GM23338 (cell line): ENCODE measurements at regions not wholly inside any gene's neighbourhood (a gene's known extent, or its start where the extent isn't known, plus 50 kb on each side); places are given as distances from the start of the nearest gene placed in this dataset.

Experiments used
- ATAC-seq: fragments of 200-7000 bp; cut with Tn5 transposase; 3 replicates; pipeline ENCODE4 v1.9.1; 2020
- DNase-seq: peaks from one replicate; pipeline ENCODE4 v3.0.0-alpha.2; 2015; ENCODE audit warnings: low spot score
- H2AFZ ChIP-seq: fragments of 200-600 bp; sonication (generic); 2 replicates; pipeline ENCODE4 v1.8.0; 2016; ENCODE audit warnings: antibody characterized with exemption, mild to moderate bottlenecking, moderate library complexity
- H3F3A ChIP-seq: fragments of 200-600 bp; sonication (generic); replicated peaks from 2 replicates; pipeline ENCODE4 v1.8.0; 2017; ENCODE audit warnings: antibody characterized with exemption, mixed run types, low read depth
- H3K27ac ChIP-seq: fragments of 200-600 bp; sonication (generic); 2 replicates; pipeline ENCODE4 v1.6.1; 2016; ENCODE audit warnings: low read depth
- H3K27me3 ChIP-seq: fragments of 200-600 bp; sonication (generic); 2 replicates; pipeline ENCODE4 v1.8.0; 2016; ENCODE audit warnings: mild to moderate bottlenecking, mixed run types, moderate library complexity; ENCODE audit not compliant: insufficient read depth
- H3K36me3 ChIP-seq: fragments of 200-600 bp; sonication (generic); 2 replicates; pipeline ENCODE4 v1.8.0; 2016; ENCODE audit warnings: mild to moderate bottlenecking; ENCODE audit not compliant: insufficient read depth
- H3K4me1 ChIP-seq: fragments of 200-600 bp; sonication (generic); 2 replicates; pipeline ENCODE4 v1.8.0; 2016; ENCODE audit warnings: mild to moderate bottlenecking, moderate library complexity; ENCODE audit not compliant: insufficient read depth
- H3K4me2 ChIP-seq: fragments of 200-600 bp; sonication (generic); 2 replicates; pipeline ENCODE4 v1.7.1; 2017; ENCODE audit warnings: mixed run types
- H3K4me3 ChIP-seq: fragments of 200-600 bp; sonication (generic); 2 replicates; pipeline ENCODE4 v1.6.1; 2016; ENCODE audit warnings: mixed run types
- H3K79me2 ChIP-seq: fragments of 200-600 bp; sonication (generic); replicated peaks from 2 replicates; pipeline ENCODE4 v1.8.0; 2017; ENCODE audit warnings: mild to moderate bottlenecking; ENCODE audit not compliant: insufficient read depth
- H3K9me2 ChIP-seq: fragments of 200-600 bp; sonication (generic); 2 replicates; pipeline ENCODE4 v1.8.0; 2017; ENCODE audit not compliant: insufficient read depth
- H4K20me1 ChIP-seq: fragments of 200-600 bp; sonication (generic); replicated peaks from 2 replicates; pipeline ENCODE4 v1.8.0; 2017; ENCODE audit warnings: mild to moderate bottlenecking; ENCODE audit not compliant: insufficient read depth
- H3K27ac Mint-ChIP-seq: 2 replicates; pipeline ENCODE4 v1.8.0; 2020; ENCODE audit warnings: inconsistent platforms, mild to moderate bottlenecking, moderate library complexity, mixed read lengths
- H3K27me3 Mint-ChIP-seq: 3 replicates; pipeline ENCODE4 v1.8.0; 2022; ENCODE audit warnings: low read depth, mild to moderate bottlenecking, moderate library complexity, mixed read lengths, inconsistent platforms; ENCODE audit not compliant: insufficient read depth, poor library complexity
- H3K36me3 Mint-ChIP-seq: 3 replicates; pipeline ENCODE4 v1.8.0; 2021; ENCODE audit warnings: low read depth, mild to moderate bottlenecking, inconsistent platforms, moderate library complexity, mixed read lengths
- H3K4me1 Mint-ChIP-seq: 3 replicates; pipeline ENCODE4 v1.8.0; 2020; ENCODE audit warnings: mild to moderate bottlenecking, inconsistent platforms, mixed read lengths
- H3K4me3 Mint-ChIP-seq: 3 replicates; pipeline ENCODE4 v1.8.0; 2021; ENCODE audit warnings: moderate library complexity, mild to moderate bottlenecking, inconsistent platforms, mixed read lengths
- H3K9me3 Mint-ChIP-seq: 3 replicates; pipeline ENCODE4 v1.8.0; 2020; ENCODE audit warnings: moderate library complexity, mild to moderate bottlenecking, inconsistent platforms, mixed read lengths
- CREB1 ChIP-seq: fragments of 250-450 bp; sonication (Bioruptor Pico); IDR thresholded peaks from 2 replicates; pipeline ENCODE4 v1.5.0; 2020; ENCODE audit warnings: low read depth, mild to moderate bottlenecking, moderate library complexity
- EZH2 ChIP-seq: fragments of 200-600 bp; sonication (generic); IDR thresholded peaks from one replicate; pipeline ENCODE4 v1.8.0; 2017; ENCODE audit warnings: antibody characterized with exemption, mild to moderate bottlenecking, low read depth; ENCODE audit not compliant: unreplicated experiment
- EZH2phosphoT487 ChIP-seq: fragments of 200-600 bp; sonication (generic); IDR thresholded peaks from one replicate; pipeline ENCODE4 v1.8.1; 2018; ENCODE audit warnings: antibody characterized with exemption; ENCODE audit not compliant: unreplicated experiment
- JUNB ChIP-seq: IDR thresholded peaks from one replicate; pipeline ENCODE4 v1.6.1; 2016; ENCODE audit warnings: antibody characterized with exemption; ENCODE audit not compliant: unreplicated experiment
- NANOG ChIP-seq: IDR thresholded peaks from 2 replicates; pipeline ENCODE4 v1.6.1; 2016; ENCODE audit warnings: antibody characterized with exemption, borderline replicate concordance
- POLR2AphosphoS5 ChIP-seq: IDR thresholded peaks from 2 replicates; pipeline ENCODE4 v1.6.1; 2016; ENCODE audit warnings: antibody characterized with exemption, low read depth
- STAT1 ChIP-seq: IDR thresholded peaks from one replicate; pipeline ENCODE4 v1.6.1; 2016; ENCODE audit warnings: antibody characterized with exemption; ENCODE audit not compliant: unreplicated experiment
- ZNF114 ChIP-seq: fragments of 250-450 bp; sonication (Bioruptor Pico); IDR thresholded peaks from 2 replicates; pipeline ENCODE4 v1.5.0; 2020; ENCODE audit warnings: mild to moderate bottlenecking, moderate library complexity
- ZNF331 ChIP-seq: fragments of 250-450 bp; sonication (Bioruptor Pico); IDR thresholded peaks from 2 replicates; pipeline ENCODE4 v1.5.0; 2020; ENCODE audit warnings: low read depth, mild to moderate bottlenecking, moderate library complexity
- TF ChIP-seq, protein P1 (sequence below): fragments of 250-450 bp; sonication (Bioruptor Pico); IDR thresholded peaks from 2 replicates; pipeline ENCODE4 v1.5.0; 2020; ENCODE audit warnings: mild to moderate bottlenecking, moderate library complexity
- TF ChIP-seq, protein P2 (sequence below), 2 experiments: fragments of 200-600 bp in 1 of 2; sonication (generic) in 1 of 2; conservative IDR thresholded peaks; 2 replicates each; pipeline versions ENCODE4 v1.5.1 to v1.6.1; 2016 to 2017; ENCODE audit warnings: antibody characterized with exemption in 2 of 2, low read depth in 2 of 2, mild to moderate bottlenecking in 2 of 2, moderate library complexity in 1 of 2
- TF ChIP-seq, protein P3 (sequence below): IDR thresholded peaks from one replicate; pipeline ENCODE4 v1.6.1; 2018; ENCODE audit warnings: antibody characterized with exemption; ENCODE audit not compliant: unreplicated experiment
- TF ChIP-seq, protein P4 (sequence below): IDR thresholded peaks from 2 replicates; pipeline ENCODE4 v1.6.1; 2016; ENCODE audit warnings: antibody characterized with exemption

DNA sequence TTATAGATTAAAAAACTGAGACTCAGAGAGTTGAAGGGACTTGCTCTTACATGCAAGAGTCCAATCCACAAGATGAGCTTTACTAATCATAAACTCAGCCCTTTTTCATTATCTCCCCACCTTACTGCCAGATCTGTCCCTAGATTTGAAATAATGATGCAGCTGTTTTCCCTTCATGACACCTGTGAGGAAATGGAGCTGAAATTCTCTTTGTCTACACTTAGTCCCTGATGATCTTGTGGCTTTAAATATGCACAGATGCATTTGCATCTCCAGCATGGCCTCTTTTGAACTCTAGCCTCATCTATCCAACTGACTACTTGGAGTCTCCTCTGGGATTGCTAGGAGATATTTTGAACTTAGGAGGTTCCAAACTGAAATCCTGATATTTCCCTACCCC is 188.9 kb upstream of the AFF2 start:
- no peaks in the 10 kb centered on the region for H3K36me3 ChIP-seq
- H3K4me2 ChIP-seq, result no peak overlapping the region
- Mint-ChIP-seq H3K27ac (no peak overlapping the region), H3K4me3 (no peak overlapping the region), H3K9me3 (no peaks in the 10 kb centered on the region; the same call in 1 of the 3 replicates), H3K4me1 (no peaks in the 10 kb centered on the region), H3K36me3 (no peaks in the 10 kb centered on the region), H3K27me3 (peaks cover 10% of the 10 kb centered on the region)
- no peak overlapping the region for H3K27ac ChIP-seq
- no peak overlapping the region for H3K4me3 ChIP-seq
- no peaks in the 10 kb centered on the region for H3K27me3 ChIP-seq
- TF ChIP-seq EZH2phosphoT487 (no peak), POLR2AphosphoS5 (no peak), JUNB (no peak), NANOG (no peak), STAT1 (no peak), ZNF331 (CRISPR knock-in tag) (no peak), CREB1 (CRISPR knock-in tag) (no peak), ZNF114 (CRISPR knock-in tag) (no peak), EZH2 (no peak)
- TF ChIP-seq, protein P1, sequence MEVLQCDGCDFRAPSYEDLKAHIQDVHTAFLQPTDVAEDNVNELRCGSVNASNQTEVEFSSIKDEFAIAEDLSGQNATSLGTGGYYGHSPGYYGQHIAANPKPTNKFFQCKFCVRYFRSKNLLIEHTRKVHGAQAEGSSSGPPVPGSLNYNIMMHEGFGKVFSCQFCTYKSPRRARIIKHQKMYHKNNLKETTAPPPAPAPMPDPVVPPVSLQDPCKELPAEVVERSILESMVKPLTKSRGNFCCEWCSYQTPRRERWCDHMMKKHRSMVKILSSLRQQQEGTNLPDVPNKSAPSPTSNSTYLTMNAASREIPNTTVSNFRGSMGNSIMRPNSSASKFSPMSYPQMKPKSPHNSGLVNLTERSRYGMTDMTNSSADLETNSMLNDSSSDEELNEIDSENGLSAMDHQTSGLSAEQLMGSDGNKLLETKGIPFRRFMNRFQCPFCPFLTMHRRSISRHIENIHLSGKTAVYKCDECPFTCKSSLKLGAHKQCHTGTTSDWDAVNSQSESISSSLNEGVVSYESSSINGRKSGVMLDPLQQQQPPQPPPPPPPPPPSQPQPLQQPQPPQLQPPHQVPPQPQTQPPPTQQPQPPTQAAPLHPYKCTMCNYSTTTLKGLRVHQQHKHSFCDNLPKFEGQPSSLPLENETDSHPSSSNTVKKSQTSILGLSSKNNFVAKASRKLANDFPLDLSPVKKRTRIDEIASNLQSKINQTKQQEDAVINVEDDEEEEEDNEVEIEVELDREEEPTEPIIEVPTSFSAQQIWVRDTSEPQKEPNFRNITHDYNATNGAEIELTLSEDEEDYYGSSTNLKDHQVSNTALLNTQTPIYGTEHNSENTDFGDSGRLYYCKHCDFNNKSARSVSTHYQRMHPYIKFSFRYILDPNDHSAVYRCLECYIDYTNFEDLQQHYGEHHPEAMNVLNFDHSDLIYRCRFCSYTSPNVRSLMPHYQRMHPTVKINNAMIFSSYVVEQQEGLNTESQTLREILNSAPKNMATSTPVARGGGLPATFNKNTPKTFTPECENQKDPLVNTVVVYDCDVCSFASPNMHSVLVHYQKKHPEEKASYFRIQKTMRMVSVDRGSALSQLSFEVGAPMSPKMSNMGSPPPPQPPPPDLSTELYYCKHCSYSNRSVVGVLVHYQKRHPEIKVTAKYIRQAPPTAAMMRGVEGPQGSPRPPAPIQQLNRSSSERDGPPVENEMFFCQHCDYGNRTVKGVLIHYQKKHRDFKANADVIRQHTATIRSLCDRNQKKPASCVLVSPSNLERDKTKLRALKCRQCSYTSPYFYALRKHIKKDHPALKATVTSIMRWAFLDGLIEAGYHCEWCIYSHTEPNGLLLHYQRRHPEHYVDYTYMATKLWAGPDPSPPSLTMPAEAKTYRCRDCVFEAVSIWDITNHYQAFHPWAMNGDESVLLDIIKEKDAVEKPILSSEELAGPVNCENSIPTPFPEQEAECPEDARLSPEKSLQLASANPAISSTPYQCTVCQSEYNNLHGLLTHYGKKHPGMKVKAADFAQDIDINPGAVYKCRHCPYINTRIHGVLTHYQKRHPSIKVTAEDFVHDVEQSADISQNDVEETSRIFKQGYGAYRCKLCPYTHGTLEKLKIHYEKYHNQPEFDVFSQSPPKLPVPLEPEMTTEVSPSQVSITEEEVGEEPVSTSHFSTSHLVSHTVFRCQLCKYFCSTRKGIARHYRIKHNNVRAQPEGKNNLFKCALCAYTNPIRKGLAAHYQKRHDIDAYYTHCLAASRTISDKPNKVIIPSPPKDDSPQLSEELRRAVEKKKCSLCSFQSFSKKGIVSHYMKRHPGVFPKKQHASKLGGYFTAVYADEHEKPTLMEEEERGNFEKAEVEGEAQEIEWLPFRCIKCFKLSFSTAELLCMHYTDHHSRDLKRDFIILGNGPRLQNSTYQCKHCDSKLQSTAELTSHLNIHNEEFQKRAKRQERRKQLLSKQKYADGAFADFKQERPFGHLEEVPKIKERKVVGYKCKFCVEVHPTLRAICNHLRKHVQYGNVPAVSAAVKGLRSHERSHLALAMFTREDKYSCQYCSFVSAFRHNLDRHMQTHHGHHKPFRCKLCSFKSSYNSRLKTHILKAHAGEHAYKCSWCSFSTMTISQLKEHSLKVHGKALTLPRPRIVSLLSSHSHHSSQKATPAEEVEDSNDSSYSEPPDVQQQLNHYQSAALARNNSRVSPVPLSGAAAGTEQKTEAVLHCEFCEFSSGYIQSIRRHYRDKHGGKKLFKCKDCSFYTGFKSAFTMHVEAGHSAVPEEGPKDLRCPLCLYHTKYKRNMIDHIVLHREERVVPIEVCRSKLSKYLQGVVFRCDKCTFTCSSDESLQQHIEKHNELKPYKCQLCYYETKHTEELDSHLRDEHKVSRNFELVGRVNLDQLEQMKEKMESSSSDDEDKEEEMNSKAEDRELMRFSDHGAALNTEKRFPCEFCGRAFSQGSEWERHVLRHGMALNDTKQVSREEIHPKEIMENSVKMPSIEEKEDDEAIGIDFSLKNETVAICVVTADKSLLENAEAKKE (CRISPR knock-in tag), result no peak
- TF ChIP-seq, protein P2, sequence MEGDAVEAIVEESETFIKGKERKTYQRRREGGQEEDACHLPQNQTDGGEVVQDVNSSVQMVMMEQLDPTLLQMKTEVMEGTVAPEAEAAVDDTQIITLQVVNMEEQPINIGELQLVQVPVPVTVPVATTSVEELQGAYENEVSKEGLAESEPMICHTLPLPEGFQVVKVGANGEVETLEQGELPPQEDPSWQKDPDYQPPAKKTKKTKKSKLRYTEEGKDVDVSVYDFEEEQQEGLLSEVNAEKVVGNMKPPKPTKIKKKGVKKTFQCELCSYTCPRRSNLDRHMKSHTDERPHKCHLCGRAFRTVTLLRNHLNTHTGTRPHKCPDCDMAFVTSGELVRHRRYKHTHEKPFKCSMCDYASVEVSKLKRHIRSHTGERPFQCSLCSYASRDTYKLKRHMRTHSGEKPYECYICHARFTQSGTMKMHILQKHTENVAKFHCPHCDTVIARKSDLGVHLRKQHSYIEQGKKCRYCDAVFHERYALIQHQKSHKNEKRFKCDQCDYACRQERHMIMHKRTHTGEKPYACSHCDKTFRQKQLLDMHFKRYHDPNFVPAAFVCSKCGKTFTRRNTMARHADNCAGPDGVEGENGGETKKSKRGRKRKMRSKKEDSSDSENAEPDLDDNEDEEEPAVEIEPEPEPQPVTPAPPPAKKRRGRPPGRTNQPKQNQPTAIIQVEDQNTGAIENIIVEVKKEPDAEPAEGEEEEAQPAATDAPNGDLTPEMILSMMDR (conservative IDR thresholded peaks at IDR 0.05; ENCODE audit: low read depth in 2 of 2), result no peak
- TF ChIP-seq, protein P3, sequence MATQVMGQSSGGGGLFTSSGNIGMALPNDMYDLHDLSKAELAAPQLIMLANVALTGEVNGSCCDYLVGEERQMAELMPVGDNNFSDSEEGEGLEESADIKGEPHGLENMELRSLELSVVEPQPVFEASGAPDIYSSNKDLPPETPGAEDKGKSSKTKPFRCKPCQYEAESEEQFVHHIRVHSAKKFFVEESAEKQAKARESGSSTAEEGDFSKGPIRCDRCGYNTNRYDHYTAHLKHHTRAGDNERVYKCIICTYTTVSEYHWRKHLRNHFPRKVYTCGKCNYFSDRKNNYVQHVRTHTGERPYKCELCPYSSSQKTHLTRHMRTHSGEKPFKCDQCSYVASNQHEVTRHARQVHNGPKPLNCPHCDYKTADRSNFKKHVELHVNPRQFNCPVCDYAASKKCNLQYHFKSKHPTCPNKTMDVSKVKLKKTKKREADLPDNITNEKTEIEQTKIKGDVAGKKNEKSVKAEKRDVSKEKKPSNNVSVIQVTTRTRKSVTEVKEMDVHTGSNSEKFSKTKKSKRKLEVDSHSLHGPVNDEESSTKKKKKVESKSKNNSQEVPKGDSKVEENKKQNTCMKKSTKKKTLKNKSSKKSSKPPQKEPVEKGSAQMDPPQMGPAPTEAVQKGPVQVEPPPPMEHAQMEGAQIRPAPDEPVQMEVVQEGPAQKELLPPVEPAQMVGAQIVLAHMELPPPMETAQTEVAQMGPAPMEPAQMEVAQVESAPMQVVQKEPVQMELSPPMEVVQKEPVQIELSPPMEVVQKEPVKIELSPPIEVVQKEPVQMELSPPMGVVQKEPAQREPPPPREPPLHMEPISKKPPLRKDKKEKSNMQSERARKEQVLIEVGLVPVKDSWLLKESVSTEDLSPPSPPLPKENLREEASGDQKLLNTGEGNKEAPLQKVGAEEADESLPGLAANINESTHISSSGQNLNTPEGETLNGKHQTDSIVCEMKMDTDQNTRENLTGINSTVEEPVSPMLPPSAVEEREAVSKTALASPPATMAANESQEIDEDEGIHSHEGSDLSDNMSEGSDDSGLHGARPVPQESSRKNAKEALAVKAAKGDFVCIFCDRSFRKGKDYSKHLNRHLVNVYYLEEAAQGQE, result no peak
- TF ChIP-seq, protein P4, sequence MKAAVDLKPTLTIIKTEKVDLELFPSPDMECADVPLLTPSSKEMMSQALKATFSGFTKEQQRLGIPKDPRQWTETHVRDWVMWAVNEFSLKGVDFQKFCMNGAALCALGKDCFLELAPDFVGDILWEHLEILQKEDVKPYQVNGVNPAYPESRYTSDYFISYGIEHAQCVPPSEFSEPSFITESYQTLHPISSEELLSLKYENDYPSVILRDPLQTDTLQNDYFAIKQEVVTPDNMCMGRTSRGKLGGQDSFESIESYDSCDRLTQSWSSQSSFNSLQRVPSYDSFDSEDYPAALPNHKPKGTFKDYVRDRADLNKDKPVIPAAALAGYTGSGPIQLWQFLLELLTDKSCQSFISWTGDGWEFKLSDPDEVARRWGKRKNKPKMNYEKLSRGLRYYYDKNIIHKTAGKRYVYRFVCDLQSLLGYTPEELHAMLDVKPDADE, result no peak
- no peaks in the 10 kb centered on the region for H4K20me1 ChIP-seq
- H2AFZ ChIP-seq, result no peak overlapping the region
- no peaks in the 10 kb centered on the region for H3K79me2 ChIP-seq
- DNase-seq (no peak), ATAC-seq (no peak)
- no peaks in the 10 kb centered on the region for H3K4me1 ChIP-seq
- H3K9me2 ChIP-seq, result no peaks in the 10 kb centered on the region
- H3F3A ChIP-seq, result no peaks in the 10 kb centered on the region
